ENCODE measurements at regions not wholly inside any gene's neighbourhood (a gene's known extent, or its start where the extent isn't known, plus 50 kb on each side); places are given as distances from the start of the nearest gene placed in this dataset.

GRCh38 chr18:78571063-78571785, 408.4 kb upstream of the SALL3 start:
- no peak for DNase-seq (ENCODE audit: unreplicated experiment)
- no peak overlapping the region for H3K27ac Mint-ChIP-seq (ENCODE audit: low read depth, unreplicated experiment)
- no peak for TF ChIP-seq CTCF (IDR thresholded peaks at IDR 0.05; ENCODE audit: unreplicated experiment)
- H3K9me3 Mint-ChIP-seq (ENCODE audit: unreplicated experiment) = peaks cover 21% of the 10 kb centered on the region
- BruUV-seq (replicated peaks) = no TSS peak
- ChIA-PET POLR2A (no interaction called here), CTCF (interaction anchor here (0.9 to 1.7 kb wide), 2 partner anchors 26 to 41 kb away, joined by 3 read pairs; no protein-coding TSS in a partner anchor)
- peaks cover 7% of the 10 kb centered on the region for H3K36me3 Mint-ChIP-seq (ENCODE audit: insufficient read depth, unreplicated experiment)
- no peaks in the 10 kb centered on the region for H3K4me1 Mint-ChIP-seq (ENCODE audit: insufficient read depth, unreplicated experiment)
- intact Hi-C loops (cut with micrococcal nuclease) = no loop called here
- no peaks in the 10 kb centered on the region for H3K27me3 Mint-ChIP-seq (ENCODE audit: insufficient read depth, unreplicated experiment)
- no peak overlapping the region for H3K4me3 Mint-ChIP-seq (ENCODE audit: unreplicated experiment)

- Mint-ChIP-seq H3K4me1 (ENCODE audit: insufficient read depth, unreplicated experiment) (no peaks in the 10 kb centered on the region), H3K36me3 (ENCODE audit: insufficient read depth, unreplicated experiment) (peaks cover 7% of the 10 kb centered on the region), H3K9me3 (ENCODE audit: unreplicated experiment) (peaks cover 21% of the 10 kb centered on the region), H3K27me3 (ENCODE audit: insufficient read depth, unreplicated experiment) (no peaks in the 10 kb centered on the region), H3K27ac (ENCODE audit: low read depth, unreplicated experiment) (no peak overlapping the region), H3K4me3 (ENCODE audit: unreplicated experiment) (no peak overlapping the region)
- DNase-seq (ENCODE audit: unreplicated experiment) = no peak
- POLR2A ChIA-PET = no interaction called here
- CTCF ChIA-PET = interaction anchor here (1.7 kb wide), 1 partner anchor 26 kb away, joined by 3 read pairs; no protein-coding TSS in a partner anchor
- TF ChIP-seq CTCF (IDR thresholded peaks at IDR 0.05; ENCODE audit: unreplicated experiment) = no peak
- BruUV-seq (replicated peaks) = no TSS peak
- intact Hi-C loops (cut with micrococcal nuclease) = no loop called here
Observed at GRCh38 chr18:78571831-78572347, 407.7 kb upstream of the SALL3 start.

GRCh38 chr18:78573773-78574172, 405.8 kb upstream of the SALL3 start:
- Mint-ChIP-seq H3K27me3 (ENCODE audit: insufficient read depth, unreplicated experiment) (no peaks in the 10 kb centered on the region), H3K36me3 (ENCODE audit: insufficient read depth, unreplicated experiment) (no peaks in the 10 kb centered on the region), H3K27ac (ENCODE audit: low read depth, unreplicated experiment) (no peak overlapping the region), H3K4me3 (ENCODE audit: unreplicated experiment) (no peak overlapping the region), H3K4me1 (ENCODE audit: insufficient read depth, unreplicated experiment) (no peaks in the 10 kb centered on the region), H3K9me3 (ENCODE audit: unreplicated experiment) (peaks cover 26% of the 10 kb centered on the region)
- no TSS peak for BruUV-seq (replicated peaks)
- no peak for DNase-seq (ENCODE audit: unreplicated experiment)
- POLR2A ChIA-PET = no interaction called here
- TF ChIP-seq CTCF (IDR thresholded peaks at IDR 0.05; ENCODE audit: unreplicated experiment) = no peak
- CTCF ChIA-PET = no interaction called here
- intact Hi-C loops (cut with micrococcal nuclease) = no loop called here

GRCh38 chr18:78576967-78577366, 402.7 kb upstream of the SALL3 start:
- DNase-seq (ENCODE audit: unreplicated experiment) = no peak
- intact Hi-C loops (cut with micrococcal nuclease) = no loop called here
- no peaks in the 10 kb centered on the region for H3K27me3 Mint-ChIP-seq (ENCODE audit: insufficient read depth, unreplicated experiment)
- no peaks in the 10 kb centered on the region for H3K36me3 Mint-ChIP-seq (ENCODE audit: insufficient read depth, unreplicated experiment)
- no peaks in the 10 kb centered on the region for H3K4me1 Mint-ChIP-seq (ENCODE audit: insufficient read depth, unreplicated experiment)
- no peak overlapping the region for H3K4me3 Mint-ChIP-seq (ENCODE audit: unreplicated experiment)
- ChIA-PET CTCF (no interaction called here), POLR2A (no interaction called here)
- no peak for TF ChIP-seq CTCF (IDR thresholded peaks at IDR 0.05; ENCODE audit: unreplicated experiment)
- peaks cover 32% of the 10 kb centered on the region for H3K9me3 Mint-ChIP-seq (ENCODE audit: unreplicated experiment)
- BruUV-seq (replicated peaks) = no TSS peak
- no peak overlapping the region for H3K27ac Mint-ChIP-seq (ENCODE audit: low read depth, unreplicated experiment)

Data from MCF 10A (cell line).